GM19351 (cell line): ENCODE measurements at regions not wholly inside any gene's neighbourhood (a gene's known extent, or its start where the extent isn't known, plus 50 kb on each side); places are given as distances from the start of the nearest gene placed in this dataset.

Experiments used
- ATAC-seq: cut with Tn5 transposase; IDR thresholded peaks from one replicate; pipeline ENCODE4 v1.9.1; 2021; ENCODE audit warnings: mild to moderate bottlenecking, moderate library complexity; ENCODE audit not compliant: unreplicated experiment

DNA sequence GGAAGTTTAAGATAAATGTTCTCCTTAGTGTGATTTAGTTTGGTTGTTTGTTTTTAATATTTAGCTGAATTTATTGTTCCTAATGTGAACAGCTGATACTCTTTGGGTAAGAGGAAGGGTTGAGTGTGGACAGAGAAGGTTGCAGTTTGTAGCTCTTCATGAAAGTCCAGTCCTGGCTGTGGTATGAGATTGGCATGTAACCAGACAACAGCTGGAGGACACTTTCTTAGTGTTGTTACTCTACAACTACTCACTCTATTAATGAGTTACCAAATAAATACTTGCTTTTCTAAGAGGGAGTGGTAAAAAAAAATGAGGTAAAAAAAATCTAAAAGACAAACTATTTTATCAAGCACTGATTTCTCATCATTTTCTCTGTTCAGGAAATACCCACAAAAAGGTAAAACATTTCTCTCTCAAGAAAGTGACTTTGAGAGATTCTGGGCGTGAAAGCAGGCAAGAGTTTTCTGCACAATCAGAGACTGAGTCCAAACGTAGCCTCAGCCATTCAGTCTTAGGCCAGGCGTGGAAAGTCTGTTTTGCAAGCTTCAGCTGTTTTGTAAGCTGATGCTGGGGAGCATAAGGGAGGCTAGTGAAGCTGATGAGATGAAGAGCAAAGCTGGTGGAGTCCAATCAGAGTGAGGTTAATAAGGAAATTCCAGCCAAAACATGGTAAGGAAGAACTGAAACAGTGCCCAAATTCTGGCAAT, 138.5 kb upstream of the ARPP21 start:
- ATAC-seq = no peak

DNA sequence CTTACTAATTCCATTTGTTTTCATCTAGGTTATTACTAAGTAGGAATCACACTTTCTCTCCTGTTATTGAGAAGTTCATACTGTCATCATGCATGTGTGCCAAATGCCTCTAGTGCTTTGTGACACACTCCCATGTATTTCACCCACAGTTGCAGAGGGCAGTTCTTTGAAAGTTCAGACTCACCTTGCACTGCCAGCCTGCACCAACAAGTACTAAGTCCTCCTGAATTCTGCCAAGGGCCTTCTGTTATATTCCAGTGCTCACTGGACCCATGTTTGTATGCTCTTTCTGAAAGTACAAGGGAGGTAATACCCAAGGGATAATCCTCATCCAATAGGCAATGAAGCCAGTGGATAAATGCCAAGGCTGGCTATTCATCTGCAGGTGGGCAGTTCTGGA, 136.6 kb upstream of the ARPP21 start:
- ATAC-seq = no peak

DNA sequence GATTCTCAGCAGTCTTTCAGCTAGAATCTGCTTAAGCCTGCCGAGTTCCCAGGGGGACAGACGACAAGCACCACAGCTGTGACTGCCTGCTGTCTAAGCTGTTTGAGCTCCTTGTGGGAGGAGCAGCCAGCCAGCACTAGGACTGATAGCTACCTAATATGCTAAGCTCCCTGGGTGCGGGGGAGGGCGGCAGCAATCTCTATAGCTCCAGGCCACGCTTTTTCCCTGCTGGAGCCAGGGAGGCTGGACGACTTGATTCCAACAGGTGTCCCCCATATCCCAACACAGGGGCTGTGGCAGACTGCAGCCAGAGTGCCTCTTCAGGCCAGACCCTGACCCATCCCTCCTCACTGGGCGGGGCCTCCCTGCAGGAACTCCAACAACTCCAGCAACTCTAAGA, 134.1 kb upstream of the ARPP21 start:
- ATAC-seq = no peak

DNA sequence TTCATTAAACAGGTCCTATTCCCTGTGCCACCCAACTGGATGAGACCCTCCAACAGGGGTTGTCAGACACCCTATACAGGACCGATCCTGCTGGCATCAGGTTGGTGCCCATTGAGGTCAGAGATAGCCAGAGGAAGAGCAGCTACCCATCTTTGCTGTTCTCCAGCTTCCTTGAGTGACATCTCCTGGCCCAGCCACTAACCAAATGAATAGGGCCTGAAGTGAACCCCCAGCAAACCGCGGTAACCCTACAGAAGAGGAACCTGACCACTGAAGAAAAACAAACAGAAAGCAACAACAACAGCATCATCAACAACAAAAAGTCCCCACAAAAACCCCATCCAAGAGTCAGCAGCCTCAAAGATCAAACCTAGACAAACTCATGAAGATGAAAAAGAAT, 133.6 kb upstream of the ARPP21 start:
- ATAC-seq = no peak

DNA sequence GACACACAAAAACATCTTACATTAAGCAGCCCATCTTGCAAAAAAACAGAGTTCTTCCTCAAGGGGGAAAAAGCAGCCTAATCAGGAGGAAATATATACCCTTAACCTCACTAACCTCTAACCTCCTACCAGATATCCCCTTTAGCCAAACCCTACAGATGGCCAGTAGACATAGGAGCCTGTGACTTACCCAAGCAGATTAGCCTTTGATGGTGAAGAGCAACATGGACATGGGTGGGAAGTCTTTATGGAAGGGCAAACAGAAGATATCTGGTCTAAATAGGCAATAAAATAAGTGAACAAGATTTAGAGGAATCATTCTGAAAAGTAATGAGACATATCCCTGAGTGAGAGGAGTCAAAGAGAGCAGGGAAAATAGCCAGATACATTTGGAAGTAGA, 119.4 kb upstream of the ARPP21 start:
- ATAC-seq = no peak

DNA sequence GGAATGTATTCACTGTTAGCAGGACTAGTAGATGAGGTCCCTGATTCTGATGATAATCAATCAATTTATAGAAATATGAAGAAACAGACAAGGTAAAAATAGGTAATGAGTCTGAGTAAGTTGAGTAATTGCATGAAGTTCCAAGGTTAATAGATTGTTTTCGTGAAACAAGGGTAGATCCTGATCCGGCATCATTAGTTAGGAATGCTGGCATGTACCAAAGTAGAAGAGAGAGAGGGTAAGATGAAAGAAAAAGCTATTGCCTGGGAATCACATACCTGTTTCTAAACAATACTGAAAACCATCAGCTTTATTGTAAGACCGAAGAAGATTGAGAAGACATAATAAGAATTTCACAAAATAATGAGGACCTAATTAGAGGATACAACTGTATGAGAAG, 118.1 kb upstream of the ARPP21 start:
- no peak for ATAC-seq

DNA sequence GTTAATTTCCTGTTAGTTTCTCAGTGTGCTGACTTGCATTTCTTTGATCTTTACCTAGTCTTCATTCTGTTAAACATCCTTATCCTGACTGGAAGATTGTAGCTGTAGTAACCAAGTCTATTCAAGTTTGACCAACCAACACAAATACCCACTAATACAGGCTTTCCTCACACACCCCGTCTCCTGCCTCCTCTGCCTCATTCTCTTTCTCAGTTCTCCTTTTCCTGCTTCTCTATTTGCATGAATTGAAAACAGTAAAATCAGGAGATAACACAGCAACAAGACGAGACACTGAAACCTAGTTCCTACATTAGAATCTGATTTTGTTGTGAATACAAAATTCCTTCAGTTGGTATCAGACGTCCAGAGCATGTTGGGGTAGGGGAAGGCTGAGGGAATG, 116.9 kb upstream of the ARPP21 start:
- ATAC-seq = no peak

DNA sequence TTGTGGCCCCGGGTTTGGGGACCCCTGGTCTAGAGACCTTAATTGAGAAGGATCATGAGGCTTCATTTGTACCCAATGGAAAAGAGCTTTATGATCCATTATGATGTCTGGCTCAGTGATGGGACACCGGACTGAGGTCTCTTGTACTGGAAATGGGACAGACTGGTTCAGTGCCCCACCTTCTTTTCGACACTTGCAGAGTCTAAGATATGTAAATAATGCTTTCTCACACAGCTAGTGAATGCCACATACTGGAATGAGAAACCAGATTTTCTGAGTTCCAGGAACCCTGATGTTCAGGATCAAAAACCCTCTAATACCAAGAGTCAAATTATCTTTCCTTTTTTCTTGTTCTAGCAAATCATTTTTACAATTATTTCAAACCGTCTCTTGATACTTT, 116.3 kb upstream of the ARPP21 start:
- ATAC-seq = no peak

DNA sequence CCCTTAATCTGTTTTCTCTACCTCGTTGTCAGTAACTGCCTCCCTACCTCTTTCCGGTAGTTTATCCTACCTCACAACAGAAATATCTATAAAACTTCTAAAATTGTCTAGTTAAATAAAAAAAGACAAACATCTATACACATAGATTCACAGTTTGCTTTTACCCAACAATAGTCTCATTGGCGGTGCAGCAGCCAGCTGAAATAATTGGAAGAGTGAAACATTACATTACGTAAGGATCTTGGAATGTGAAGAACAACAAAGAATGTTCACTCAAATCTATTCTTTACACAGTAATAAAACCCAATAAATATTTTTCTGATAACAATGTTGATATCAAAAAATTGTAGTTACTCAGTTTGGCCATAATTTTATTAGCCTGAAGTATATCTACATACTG, 115.5 kb upstream of the ARPP21 start:
- ATAC-seq = no peak

DNA sequence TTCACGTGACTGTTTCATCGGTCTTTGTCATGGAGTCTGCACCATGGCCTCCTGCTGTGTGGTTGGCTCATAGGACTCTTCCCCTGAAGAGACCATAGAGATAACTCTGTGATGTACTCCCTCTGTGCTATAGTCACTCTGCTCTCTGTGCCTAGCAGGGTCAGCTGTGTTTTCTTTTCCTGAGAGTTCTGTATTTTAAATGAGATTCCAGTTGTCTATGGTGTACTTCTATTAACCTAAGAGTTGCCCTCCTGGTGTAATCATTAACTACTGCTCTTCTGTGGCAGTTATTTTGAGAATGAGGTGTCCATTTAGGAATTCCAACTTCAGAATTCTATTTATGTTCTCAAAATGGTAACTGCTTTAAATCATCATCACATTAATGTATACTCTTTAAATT, 114.5 kb upstream of the ARPP21 start:
- ATAC-seq = no peak

DNA sequence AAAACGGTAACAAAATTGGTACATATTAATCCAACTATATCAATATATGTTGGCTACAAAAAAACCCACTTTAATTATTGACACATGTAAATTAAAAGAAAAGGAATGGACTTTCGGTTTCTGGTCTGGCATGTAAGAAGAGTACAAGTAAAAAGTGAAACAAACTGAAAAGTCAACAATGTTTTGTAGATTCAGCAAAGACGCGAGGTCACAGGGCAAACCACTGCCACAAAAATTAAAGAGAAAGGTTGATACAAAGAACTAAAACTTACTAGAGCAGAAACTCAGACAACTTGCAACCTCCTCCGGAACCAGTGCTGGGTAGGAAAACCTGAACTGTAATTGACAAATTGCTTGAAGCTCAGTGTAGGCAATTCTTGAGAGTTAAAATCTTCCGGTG, 110.6 kb upstream of the ARPP21 start:
- no peak for ATAC-seq

DNA sequence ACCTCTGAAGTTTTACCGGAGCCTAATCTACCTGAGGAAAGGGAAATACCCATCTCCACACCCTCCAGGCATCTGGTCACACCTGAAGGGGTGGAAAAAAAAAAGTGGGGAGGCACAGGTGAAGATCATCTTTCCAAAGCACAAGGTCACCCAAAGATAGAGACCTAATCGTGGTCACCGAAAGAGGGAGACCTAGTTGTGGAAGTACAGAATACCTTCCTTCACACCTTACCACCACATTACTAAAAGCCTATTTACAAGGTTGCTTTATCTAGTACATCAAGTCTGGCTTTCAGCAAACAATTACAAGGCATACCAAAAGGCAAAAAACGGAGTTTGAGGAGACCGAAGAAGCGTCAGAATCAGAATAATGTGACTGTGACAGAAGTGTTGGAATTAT, 110.0 kb upstream of the ARPP21 start:
- ATAC-seq = no peak

DNA sequence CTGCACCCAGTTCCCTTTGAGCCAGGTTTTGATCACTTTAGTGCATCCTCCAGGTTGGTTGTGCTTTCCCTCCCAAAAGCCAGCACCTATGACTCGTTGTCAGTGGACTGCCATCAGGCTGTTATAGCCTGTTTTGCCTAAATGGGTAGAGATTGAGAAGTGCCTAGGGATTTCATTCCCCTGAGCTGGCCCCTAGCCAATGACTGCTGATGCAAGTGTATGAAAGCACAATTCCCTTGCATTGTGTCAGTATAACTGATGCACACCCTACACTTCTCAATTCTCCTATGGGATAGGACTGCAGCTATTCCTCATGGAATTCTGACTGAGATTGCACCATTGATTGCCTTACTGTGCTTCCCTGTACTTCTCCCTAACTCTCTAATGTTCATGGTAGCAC, 102.1 kb upstream of the ARPP21 start:
- no peak for ATAC-seq

DNA sequence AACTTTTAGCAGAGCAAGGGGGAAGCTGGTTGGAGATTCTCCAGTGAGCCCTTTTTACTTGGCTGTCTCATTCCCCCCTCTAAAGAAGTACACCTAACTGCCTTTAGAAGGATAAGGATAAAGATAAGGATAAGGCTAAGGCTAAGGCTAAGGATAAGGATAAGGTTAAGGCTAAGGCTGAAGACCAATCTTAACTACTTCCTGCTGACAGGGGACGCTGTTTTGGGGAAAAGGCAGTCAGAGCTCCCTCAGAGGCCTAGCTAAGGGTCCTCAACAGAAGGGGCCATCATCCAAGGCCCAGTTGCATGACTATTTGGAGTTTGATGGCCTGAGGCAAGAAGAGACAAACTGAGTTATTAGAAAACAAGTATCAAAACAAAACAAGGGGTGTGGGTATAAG, 94.3 kb upstream of the ARPP21 start:
- ATAC-seq = no peak

DNA sequence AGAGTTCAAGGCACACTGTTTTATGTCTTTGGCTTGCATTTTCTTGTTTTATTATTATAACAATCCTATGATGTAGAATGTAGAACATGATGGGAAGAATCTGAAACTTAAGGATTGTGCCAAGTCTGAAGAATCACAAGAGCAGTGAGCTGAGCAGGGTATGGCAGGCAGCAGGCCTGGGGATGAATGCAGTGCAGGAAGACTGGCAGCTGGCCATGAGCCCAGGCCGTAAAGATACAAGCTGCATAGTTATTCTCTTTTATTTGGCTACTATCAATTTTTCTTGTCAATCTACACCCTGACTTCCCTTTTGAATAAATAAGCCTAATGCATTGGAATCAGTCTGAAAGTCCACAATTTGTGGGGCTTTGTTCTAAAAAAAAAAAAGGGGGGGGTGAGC, 89.6 kb upstream of the ARPP21 start:
- no peak for ATAC-seq

DNA sequence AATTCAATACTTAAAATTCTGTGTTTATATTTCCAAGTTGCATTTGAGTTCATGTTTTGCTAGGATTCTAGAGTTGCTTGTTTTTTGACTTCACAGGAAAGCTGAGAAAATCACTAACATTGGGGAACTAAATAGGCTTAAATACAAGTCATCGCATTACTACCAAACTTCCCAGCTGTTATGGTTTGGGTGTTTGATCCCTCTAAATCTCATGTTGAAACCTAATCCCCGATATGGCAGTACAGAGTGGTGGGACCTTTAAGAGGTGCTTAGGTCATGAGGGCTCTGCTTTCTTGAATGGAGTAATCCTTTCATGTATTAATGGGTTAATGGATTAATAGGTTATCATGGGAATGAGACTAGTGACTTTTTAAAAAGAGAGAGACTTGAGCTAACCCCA, 77.2 kb upstream of the ARPP21 start:
- ATAC-seq = no peak

DNA sequence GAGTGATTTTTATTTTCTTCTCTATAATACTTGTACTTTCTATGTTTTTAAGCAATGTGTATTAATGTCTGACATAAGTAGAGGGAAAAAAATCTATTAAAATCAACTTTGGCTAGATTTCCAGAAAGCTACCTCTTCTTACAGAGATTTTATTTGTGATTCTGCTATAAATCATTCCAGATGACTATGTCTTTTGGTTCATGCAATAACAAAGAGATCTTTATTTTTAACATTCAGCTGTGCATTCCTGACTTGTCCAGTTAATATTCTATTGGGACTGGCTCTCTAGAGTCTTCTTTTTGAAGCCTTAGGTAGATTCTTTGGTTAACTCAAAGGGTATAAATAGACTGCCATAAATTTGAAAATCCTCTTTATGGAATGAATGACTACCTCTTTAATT, 74.3 kb upstream of the ARPP21 start:
- no peak for ATAC-seq
